GM18517 (cell line): ENCODE measurements at regions not wholly inside any gene's neighbourhood (a gene's known extent, or its start where the extent isn't known, plus 50 kb on each side); places are given as distances from the start of the nearest gene placed in this dataset.
"Not testable (repeated sequence)": the region's sequence is repeated elsewhere in the genome, so short reads cannot be mapped to it uniquely, and the experiment has no call there.

Experiments
- ATAC-seq: cut with Tn5 transposase; IDR thresholded peaks from one replicate; pipeline ENCODE4 v1.9.1; 2021; ENCODE audit warnings: mild to moderate bottlenecking, moderate library complexity; ENCODE audit not compliant: unreplicated experiment

DNA sequence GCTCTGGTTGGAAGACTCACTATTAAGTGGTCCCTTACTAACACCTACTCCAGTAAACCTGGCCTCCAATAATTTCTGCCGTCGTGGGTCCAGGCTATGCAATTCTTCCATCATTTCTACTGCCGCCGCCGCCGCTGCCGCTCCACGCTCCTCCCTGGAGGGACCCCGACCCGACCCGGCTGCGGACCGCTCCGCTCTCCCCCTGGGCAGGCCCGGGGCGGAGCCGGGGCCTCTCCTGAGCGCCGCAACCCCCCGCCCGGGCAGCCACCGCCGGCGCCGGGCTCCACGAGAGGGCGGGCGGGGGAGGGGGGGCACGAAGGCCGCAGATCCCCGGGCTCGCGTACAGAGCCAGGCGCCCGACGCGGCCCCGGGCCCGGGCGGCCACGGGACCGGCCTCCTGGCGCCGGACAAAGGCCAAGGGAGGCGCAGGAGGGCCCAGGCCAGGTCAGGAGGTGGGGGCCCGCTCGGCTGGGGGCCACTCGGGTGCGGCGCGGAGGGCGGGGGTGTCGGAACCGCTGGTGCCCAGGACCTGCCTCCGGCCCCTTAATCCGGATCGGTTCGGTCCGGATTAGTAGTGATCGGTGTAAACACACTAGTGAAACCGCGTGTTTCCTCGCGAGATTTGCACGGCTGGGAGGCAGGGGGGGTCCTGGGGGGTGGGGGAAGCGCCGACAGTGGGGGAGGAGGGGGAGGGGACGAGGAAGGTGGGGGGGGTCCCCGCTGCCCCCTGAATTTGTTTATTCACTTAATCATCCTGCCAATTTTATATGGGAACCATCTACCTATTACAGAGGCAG, 215.1 kb upstream of the CCL2 start:
- ATAC-seq, result not testable (repeated sequence)

DNA sequence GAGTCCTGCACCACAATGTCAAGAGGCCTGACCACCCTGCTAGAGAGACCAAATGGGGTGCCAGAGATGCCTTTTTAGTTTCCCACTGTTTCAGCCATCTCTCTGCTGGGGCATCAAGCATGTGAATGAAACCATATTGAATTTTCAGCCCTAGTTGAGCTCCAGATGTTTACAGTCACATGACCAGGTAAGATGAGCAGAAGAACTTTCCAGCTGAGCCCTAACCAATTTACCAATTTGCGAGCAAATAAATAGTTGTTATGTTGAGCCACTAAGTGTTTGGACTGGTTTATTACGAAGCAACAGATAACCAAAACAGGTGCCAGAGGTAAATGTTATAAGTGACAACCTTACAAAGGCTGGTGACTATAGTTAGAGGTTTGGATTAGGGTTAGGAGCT, 209.1 kb upstream of the CCL2 start:
- ATAC-seq, result no peak

GRCh38 chr17:34051046-34051445, 204.0 kb upstream of the CCL2 start:
- ATAC-seq, result no peak

GRCh38 chr17:34054495-34054894, 200.6 kb upstream of the CCL2 start:
- ATAC-seq, result no peak

DNA sequence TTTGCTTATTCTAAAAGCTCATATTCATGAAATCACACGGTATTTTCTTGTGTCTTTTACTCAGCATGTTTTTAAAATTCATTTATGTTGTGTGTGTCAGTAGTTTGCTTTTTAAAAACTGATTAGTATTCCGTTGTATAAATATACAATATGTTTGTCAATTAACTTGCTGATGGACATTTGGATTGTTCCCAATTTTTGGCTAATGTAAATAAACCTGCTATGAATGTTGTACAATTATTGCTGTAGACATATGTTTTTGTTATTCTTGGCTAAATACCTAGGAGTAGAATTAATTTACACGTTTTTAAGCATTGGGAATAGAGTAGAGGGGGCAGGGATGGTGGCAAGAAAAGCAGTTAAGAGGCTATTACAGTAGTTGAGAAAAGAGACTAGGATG, 199.5 kb upstream of the CCL2 start:
- ATAC-seq, result no peak

- no peak for ATAC-seq
Measured at GRCh38 chr17:34059423-34060220, 195.5 kb upstream of the CCL2 start.

DNA sequence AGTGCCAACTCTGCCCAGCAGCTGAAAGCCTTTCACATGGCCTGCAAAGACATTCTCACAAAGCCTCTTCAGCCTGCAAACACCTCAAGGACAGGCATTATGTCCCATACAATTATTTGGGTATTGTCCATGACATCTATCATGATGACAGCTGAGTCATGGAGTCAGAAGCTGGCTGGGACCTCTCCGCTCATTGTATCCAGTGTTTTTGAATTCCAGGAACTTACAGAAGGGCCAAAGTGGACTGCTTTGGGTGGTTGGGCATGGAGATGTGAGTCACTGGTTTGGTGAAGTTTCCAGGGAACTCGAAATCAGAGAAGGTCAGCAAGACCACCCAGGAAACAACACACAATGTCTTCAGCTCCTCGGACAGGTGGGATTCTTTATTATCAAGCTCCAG, 188.6 kb upstream of the CCL2 start:
- ATAC-seq, result no peak

- ATAC-seq, result no peak
Measured at GRCh38 chr17:34067011-34067410, 188.1 kb upstream of the CCL2 start.

GRCh38 chr17:34068571-34068970, 186.5 kb upstream of the CCL2 start:
- ATAC-seq, result no peak

DNA sequence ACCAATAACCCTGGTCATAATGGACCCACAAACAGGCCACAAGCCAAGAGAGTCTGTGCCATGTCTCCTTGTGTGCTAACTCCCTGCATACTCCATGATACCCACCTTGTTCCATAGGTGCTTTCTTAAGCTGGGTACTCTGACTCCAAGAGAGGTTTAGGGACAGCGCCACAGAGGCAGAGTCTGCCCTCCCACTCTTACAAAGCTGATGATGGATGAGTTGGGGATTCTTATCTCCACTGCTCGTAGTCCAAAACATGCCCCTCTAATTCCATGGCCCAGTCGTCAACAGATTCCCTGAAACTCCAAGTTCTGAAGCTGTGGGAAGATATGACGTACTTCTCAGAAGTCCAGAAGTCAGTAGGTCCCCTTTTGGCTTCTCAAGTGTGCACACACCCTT, 184.4 kb upstream of the CCL2 start:
- no peak for ATAC-seq

- no peak for ATAC-seq
Measured at GRCh38 chr17:34071886-34072420, 183.1 kb upstream of the CCL2 start.

- no peak for ATAC-seq
Measured at GRCh38 chr17:34075076-34075475, 180.0 kb upstream of the CCL2 start.

GRCh38 chr17:34076743-34077631, 178.1 kb upstream of the CCL2 start:
- no peak for ATAC-seq

DNA sequence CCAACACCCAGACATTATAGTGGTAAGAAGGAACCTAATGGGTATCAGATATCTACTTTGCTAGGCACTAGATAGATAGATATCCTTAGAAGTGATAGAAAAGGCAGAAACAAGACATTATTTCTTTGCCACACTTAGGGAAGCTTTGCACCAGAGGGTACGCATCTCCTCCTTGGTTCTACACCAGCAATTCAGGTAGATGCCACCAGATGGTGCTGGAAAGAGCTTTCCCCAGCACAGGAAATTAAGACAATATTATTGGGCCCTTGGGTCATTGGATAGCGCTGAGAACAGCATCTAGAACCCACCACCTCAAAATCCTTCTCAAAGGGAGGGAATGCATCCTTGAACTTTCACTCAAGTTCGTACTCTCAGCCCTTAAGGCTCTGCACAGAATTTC, 173.8 kb upstream of the CCL2 start:
- no peak for ATAC-seq

- ATAC-seq, result no peak
Measured at GRCh38 chr17:34082404-34082803, 172.7 kb upstream of the CCL2 start.

GRCh38 chr17:34089042-34089441, 166.0 kb upstream of the CCL2 start:
- not testable (repeated sequence) for ATAC-seq

DNA sequence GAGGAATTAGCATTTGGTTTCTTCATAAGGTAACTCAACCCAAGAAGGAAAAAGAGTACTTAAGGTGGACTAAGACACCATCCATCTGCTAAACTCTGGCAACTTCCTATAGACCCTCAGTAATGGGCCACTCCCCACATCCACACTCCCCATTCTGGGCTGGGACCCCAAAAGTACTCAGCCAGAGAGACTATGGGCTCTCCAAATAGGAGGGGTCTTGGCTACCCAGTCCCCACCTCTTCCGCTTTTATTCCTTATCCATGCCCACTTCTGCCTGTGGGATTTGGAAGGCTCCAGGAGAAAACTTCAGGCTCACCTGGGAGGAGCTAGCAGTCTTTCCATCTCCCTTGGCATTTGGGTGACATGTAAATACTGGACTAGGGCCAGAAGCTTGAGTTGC, 164.5 kb upstream of the CCL2 start:
- ATAC-seq, result no peak

- no peak for ATAC-seq
Measured at GRCh38 chr17:34091975-34092374, 163.1 kb upstream of the CCL2 start.

GRCh38 chr17:34095106-34095505, 160.0 kb upstream of the CCL2 start:
- no peak for ATAC-seq

- no peak for ATAC-seq
Measured at GRCh38 chr17:34098699-34099098, 156.4 kb upstream of the CCL2 start.
